ENCODE measurements at regions not wholly inside any gene's neighbourhood (a gene's known extent, or its start where the extent isn't known, plus 50 kb on each side); places are given as distances from the start of the nearest gene placed in this dataset.

DNA sequence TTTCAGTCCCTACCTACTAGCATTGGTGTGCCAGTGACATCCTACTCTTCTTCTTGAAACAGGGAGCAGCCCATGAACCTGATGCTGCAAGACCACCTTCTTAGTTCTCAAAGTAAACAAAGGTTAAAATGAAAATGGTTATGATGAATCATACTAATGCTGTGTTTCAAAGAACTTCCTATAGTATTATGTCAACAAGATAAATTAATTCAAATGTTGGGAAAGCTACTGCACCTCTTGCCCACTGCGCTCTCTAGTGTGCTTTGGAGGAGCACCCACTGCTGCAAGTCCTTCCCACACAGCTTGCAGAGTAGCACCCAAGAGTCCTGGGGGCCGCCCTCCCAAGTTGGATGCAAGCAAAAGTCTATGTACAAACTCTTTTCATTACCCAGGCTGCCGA, 81.1 kb downstream of the CD200R1L start:
- no peak for DNase-seq (ENCODE audit: low read depth in 2 of 2)
- TF ChIP-seq, protein P1, sequence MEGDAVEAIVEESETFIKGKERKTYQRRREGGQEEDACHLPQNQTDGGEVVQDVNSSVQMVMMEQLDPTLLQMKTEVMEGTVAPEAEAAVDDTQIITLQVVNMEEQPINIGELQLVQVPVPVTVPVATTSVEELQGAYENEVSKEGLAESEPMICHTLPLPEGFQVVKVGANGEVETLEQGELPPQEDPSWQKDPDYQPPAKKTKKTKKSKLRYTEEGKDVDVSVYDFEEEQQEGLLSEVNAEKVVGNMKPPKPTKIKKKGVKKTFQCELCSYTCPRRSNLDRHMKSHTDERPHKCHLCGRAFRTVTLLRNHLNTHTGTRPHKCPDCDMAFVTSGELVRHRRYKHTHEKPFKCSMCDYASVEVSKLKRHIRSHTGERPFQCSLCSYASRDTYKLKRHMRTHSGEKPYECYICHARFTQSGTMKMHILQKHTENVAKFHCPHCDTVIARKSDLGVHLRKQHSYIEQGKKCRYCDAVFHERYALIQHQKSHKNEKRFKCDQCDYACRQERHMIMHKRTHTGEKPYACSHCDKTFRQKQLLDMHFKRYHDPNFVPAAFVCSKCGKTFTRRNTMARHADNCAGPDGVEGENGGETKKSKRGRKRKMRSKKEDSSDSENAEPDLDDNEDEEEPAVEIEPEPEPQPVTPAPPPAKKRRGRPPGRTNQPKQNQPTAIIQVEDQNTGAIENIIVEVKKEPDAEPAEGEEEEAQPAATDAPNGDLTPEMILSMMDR (IDR thresholded peaks at IDR 0.05; ENCODE audit: low read depth, low read length): no peak
- H3K4me3 ChIP-seq (replicated peaks in 1 of 2; ENCODE audit: low read depth in 2 of 2, low read length in 2 of 2): no peak overlapping the region

DNA sequence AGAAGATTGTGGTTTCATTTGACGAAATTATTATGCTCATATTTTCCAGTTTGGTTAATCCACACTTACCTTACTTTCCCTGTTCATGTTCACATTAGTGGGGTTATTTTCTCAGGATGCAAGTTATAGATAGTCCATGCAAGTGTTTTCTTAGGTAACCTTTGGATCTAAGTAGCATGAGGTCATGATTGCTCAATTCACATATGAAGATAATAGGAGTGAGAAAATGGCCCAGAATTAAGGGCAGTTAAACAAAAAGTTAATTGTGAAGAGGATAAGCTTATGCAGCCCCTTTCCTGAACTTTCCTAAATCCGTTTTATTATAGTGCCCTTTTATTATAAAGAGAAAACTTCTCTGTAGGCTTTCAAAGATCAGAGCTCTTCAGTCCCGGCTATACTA, 83.4 kb downstream of the CD200R1L start:
- TF ChIP-seq, protein P1 (IDR thresholded peaks at IDR 0.05; ENCODE audit: low read depth, low read length): no peak
- DNase-seq (ENCODE audit: low read depth in 2 of 2): no peak
- no peak overlapping the region for H3K4me3 ChIP-seq (replicated peaks in 1 of 2; ENCODE audit: low read depth in 2 of 2, low read length in 2 of 2)

DNA sequence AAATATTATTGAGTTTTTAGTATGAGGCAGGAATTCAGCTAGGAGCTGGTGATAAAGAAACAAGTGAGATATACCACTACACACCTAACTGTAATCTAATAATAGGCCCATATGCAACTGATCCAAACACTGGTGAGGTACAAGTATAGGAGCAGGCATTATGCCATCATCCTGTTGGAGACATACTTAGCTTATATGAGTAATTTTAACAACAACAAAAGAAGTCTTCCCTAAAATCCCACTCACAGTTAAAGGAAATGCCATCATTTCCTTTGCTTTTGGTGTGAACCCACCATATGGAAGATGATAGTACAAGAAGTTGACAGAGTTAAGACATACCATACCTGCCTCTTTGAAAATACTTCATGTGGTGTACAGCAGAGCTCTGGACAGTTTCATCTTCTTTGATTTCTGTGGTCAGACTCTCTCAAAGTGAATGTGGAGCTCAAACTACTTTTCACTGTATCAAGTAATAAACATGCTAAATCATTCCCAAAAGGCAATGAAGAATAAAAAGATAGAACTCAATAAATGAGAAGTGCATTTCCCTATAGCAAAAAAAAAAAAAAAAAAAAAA, 85.5 kb downstream of the CD200R1L start:
- TF ChIP-seq, protein P1 (IDR thresholded peaks at IDR 0.05; ENCODE audit: low read depth, low read length): no peak
- no peak overlapping the region for H3K4me3 ChIP-seq (replicated peaks in 1 of 2; ENCODE audit: low read depth in 2 of 2, low read length in 2 of 2)
- DNase-seq (ENCODE audit: low read depth in 2 of 2): peak; percentile 52 to 82

DNA sequence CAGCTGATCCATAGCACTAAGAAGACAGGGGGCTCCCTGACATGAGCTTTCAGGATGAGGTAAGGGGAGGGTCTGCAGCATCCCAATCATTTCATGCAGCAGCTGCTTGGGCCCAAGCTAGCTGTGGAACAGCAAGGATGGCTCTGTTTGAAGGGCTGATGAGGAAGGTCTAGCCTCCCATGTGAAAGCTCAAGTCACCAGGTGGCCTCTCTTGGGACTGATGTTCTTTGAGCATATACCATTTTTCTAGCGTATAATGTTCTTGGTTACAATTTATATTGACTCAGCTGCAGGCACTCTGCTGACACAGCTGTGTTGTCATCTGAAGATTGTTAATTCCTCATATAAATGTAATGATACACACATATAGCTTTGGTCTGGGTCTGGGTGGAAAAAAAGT, 87.0 kb downstream of the CD200R1L start:
- H3K4me3 ChIP-seq (replicated peaks in 1 of 2; ENCODE audit: low read depth in 2 of 2, low read length in 2 of 2): no peak overlapping the region
- DNase-seq (ENCODE audit: low read depth in 2 of 2): no peak
- TF ChIP-seq, protein P1 (IDR thresholded peaks at IDR 0.05; ENCODE audit: low read depth, low read length): no peak

DNA sequence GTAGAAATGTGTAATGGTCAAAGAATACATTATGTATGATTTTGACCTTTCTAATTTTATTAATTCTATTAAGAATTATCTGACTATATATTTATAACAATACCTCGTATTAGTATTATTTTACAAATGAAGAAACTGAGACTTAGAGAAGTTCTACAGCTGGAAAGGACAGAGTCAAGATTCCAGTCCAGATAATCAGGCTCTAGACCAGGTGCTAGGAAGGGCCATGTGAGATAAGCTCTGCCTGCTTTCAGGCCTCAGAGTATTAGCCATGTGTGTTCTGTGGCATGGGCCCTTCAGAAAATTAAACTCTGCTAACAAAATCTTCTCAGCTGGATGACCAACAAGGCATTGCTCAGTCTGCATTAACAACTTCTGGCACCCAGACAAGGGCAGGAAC, 87.5 kb downstream of the CD200R1L start:
- H3K4me3 ChIP-seq (replicated peaks in 1 of 2; ENCODE audit: low read depth in 2 of 2, low read length in 2 of 2): no peak overlapping the region
- TF ChIP-seq, protein P1 (IDR thresholded peaks at IDR 0.05; ENCODE audit: low read depth, low read length): no peak
- DNase-seq (ENCODE audit: low read depth in 2 of 2): no peak

DNA sequence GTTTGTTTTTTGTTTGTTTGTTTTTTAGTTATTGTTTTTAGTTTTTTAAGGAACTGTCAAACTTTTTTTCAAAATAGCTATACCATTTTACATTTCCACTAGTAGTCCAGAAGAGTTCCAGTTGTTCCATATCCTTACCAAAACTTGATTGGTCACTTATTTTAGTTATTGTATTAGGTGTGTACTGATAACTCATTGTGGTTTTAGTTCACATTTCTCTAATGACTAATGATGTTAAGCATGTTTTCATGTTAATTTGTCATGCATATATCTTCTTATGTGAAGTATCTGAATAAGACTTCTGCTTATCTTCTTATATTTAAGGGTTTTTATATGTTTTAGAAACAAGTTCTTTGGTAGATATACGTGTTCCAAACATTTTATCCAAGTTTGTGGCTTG, 89.5 kb downstream of the CD200R1L start:
- no peak for DNase-seq (ENCODE audit: low read depth in 2 of 2)
- H3K4me3 ChIP-seq (replicated peaks in 1 of 2; ENCODE audit: low read depth in 2 of 2, low read length in 2 of 2): no peak overlapping the region
- TF ChIP-seq, protein P1 (IDR thresholded peaks at IDR 0.05; ENCODE audit: low read depth, low read length): no peak
